HG02610 (cell line): ENCODE measurements at regions not wholly inside any gene's neighbourhood (a gene's known extent, or its start where the extent isn't known, plus 50 kb on each side); places are given as distances from the start of the nearest gene placed in this dataset.
A peak's percentile ranks its signal among the peaks of the same experiment; 100 is the strongest.
"Not testable (repeated sequence)": the region's sequence is repeated elsewhere in the genome, so short reads cannot be mapped to it uniquely, and the experiment has no call there.

Experiments used
- ATAC-seq: cut with Tn5 transposase; IDR thresholded peaks from one replicate; pipeline ENCODE4 v1.9.1; 2021; ENCODE audit warnings: mild to moderate bottlenecking, moderate library complexity; ENCODE audit not compliant: unreplicated experiment

DNA sequence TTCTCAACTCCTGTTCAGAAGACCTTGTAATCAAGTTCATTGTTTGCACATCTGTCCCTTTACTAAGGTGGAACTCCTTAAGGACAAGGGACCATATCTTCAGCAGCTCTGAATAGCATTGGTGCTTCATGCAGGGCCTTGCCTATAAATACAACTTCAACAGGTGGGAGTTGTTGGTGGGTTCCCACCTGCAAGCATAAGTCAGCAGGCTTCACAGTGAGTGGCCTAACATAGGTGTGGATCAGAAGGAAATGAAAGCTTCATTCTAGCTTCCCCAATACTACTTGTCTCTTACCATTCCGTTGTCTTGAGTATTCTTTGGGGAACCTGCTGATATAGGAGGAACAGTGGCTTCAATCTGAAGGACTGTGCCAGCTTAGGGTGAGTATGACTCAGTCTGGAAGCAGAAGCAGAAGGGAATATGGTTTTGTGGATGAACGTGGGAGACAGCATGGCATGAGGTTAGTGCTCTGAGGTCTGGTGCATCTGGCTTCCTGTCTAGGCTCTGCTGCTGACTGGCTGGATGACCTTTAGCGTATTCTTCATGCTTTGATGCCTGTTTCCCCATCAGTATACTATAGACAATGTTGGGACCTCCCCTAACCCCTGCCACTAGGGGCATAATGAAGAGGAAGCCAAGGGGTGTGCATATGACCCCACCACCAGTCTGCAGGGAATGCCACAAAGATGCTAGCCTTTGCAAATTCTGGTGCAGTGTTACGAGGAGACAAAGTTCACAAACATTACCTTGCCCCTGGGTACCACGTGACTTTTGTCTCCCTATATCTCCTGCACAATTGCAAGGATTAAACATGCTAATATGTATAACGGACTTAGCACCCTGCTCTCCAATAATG lies 192.3 kb downstream of the PALM2AKAP2 start:
- peak; percentile 47 for ATAC-seq

DNA sequence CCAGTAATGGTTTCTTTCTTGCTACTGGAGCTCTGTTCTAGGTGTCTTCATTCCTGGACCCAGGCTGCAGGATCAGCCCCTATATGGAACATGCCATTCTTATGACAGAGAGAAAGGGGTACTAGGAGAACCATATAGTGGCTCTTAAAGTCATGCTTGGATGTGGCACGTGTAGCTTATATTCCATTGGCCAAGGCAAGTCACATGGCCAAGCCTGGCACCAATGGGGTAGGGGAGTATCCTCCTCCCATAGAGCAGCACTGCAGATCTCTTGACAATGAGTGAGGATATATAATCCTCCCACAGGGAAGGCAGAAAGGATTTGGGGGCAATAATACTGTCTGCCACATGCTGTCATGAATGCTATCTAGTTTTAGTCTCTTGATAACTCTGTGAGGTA lies 193.3 kb downstream of the PALM2AKAP2 start:
- no peak for ATAC-seq

DNA sequence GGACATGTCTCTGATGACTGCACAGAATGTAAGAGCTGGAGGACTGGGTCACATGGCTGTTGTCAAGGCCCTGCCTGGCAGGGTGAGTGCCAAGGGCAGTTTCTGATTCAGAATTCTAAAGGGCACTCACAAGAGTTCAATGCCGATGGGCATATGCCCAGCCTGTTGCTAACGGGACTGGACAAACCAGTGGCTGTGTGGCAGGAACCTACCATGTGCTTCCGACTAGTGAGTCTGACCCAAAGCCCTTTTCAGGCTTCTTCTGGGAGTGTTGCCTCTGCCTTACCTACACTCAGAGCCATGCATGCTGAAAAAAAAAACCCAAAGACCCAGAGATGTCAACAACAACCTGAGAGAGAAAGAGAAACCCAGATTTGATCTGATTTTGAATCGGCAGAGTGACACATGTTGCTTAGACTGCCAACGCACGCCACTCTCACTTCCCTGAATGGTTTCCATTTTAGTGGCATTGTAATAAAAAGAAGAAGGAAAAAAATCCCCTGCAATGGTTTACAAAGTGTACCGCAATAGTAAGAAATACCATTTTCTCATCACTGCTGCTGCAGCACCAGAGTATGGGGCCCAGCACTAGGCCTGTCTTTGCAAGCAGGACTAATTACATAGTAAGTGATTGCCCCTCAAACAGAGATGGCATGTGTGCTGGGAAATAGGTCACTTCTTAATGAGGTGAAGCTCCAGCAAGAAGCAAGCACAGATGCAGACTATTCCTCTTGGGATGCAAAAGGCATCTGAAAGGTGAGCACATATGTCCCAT lies 194.3 kb downstream of the PALM2AKAP2 start:
- ATAC-seq, result peak; percentile 77

DNA sequence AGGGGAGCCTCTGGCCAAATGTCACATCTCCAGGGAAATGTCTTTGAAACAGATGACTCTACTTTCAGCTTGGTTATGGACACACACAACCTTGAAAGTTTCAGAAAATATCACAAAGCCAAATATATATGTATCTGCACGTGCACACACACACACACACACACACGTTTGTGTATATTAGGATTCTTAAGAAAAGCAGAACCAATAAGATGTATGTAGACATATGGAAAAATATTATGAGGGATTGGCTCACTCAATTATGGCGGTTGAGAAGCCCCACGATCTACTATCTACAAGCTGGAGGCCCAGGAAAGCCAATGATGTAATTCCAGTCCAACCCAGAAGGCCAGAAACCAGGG lies 194.9 kb downstream of the PALM2AKAP2 start:
- peak; percentile 24 for ATAC-seq

DNA sequence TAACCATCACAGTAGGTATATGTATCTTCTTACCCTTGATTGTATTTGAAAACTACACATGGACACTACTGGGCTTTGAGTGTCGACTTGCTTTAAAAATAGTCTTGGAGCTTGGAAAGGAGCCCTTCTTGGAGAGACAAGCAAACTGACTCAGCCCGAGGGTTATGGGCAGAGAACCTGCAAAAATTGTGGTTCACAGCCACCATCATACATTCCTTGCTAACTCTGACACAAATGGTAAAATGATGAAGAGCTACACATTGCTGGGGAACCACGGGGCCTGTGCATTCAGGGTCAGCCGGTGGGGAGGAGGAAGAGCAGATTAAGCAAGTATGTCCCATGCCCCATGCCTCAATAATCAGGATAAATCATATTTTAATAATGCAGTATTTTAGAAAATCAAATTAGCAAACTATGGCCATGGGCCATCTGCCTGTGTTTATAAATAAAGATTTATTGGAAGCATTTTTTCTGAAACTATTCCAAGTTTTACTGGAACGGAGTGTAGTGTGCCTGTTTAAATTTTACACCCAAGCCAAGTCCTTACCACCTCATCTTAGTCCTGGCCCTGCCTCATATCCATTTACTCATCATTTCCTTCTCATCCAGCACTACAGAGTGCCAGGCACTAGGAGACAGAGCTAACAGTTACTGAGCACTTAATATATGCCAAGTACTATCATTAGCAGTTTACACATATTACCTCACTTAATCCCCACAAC lies 195.7 kb downstream of the PALM2AKAP2 start:
- no peak for ATAC-seq

DNA sequence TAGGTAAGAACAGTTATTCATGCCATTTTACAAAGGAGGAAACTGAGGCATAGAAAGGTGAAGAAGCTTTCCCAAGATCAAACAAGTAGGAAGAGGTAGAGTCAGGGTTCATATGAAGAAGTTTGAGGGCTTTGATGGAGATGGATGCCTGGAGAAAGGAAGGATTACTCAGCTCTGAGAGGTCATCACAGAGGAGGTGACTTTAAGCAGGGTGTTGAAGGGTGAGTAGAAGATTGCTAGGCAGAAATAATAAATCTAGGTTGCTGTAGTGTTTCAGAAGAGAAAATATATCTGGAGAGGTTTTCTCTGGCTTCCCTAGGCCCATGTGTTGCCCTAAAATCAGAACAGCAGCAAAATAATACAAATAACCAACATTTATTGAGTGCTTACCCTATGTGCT lies 196.3 kb downstream of the PALM2AKAP2 start:
- ATAC-seq, result no peak

DNA sequence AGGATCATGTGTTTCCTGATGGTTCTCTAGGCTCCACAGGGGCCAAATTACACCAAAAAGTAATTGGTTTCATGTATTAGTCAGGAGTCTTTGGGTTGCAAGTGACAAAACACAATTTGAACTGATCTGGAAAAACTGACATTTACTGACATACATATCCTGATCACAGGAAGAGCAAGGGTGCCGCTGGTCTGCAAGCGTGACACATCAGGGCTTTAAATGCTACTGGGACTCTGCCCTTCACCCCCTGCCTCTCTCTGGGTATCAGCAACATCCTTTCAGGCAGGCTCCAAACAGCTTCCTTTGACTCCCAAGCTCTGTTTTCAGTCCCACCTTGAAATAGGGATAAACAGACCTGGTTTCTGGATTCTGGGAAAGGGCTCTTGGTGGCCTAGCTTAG lies 197.5 kb downstream of the PALM2AKAP2 start:
- no peak for ATAC-seq

DNA sequence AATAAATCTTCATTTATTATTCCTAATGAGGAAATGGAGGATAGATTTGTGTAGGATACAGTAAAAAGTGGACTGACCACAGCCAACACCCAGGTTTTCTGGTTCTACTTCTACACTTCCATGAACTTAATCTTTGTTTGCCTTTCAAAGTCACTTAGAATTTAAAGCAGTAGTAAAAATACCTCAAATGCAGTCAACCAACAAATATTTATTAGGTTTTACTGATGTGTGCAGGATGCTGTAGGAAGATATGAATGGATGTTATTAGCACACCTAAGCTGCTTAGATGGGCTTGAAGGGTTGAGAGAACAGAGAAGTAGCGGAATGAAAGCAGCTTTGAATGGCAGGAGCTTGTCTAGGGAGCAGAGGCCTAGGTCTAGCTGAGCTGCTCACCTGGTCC lies 201.1 kb downstream of the PALM2AKAP2 start:
- no peak for ATAC-seq

DNA sequence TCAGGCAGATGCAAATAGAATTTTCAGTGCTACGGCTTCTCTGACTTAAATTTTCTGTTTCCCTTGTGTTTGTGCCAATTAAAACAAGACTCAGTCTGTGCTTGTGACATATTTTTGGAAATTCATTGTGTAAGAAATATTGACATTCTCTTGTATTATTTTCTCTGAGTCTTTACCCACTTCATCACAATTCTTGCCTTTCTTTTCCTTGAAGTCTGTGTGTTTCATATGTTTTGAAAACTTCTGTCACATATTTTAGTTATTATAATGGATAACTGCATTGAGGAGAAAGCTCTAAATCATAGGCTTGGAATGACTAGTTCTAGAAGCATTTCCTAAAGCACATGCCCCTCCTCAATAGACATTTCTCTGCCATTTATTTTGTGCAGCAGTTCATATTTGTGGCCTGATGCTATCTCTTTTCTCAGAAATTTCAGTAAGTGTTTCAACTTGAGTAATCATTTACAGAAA lies 206.6 kb downstream of the PALM2AKAP2 start:
- no peak for ATAC-seq

DNA sequence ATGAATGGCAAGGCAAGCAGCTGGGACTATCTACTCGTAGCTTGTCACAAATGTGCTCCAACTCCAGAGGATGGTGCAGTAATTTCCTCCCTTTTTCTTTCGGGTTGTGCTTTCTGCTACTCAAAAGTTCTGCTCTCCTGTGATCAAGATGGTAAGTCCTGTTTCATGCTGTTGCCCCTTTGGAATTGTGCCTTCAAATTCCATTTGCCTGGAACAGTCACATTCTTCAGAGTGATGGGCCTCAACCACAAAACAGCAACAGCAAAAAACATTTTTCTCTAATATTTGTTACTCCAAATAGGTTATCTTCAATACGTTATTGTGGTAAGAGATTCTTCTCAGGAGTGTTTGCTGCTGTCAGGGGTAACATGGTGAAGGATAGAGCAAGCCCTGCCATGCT lies 209.3 kb downstream of the PALM2AKAP2 start:
- ATAC-seq, result no peak

DNA sequence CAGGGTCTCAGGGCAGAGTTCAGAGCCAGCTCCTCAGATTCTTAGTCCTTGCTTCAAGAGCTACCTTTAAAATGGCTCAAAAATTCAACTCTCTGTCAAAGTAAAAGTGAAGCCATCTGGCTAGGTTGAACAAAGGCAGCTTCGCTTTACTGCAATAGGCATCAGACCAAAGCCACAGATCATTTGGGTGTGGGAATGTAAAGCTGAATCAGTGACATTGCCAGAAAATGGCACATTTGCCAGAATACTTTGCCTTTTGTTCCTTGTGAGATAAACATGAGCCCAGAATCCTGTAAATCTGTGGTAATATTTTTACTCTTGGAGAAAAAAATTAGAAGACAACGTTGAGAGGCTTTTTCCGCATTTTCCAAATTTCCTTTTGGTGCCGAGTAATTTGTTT lies 210.5 kb downstream of the PALM2AKAP2 start:
- ATAC-seq, result no peak

DNA sequence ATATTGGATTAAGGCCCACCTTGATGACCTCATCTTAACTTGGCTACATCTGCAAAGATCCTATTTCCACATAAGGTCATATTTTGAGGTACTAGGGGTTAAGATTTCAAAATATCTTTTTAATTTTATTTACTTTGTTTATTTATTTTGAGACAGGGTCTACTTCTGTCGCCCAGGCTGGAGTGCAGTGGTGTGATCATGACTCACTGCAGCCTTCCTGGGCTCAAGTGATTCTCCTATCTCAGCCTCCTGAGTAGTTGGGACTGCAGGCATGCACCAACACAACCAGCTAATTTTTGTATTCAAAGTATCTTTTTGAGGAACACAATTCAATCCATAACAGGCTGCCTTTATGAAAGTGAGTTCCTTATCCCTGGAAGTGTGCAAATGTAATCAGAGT lies 212.3 kb downstream of the PALM2AKAP2 start:
- ATAC-seq, result no peak

DNA sequence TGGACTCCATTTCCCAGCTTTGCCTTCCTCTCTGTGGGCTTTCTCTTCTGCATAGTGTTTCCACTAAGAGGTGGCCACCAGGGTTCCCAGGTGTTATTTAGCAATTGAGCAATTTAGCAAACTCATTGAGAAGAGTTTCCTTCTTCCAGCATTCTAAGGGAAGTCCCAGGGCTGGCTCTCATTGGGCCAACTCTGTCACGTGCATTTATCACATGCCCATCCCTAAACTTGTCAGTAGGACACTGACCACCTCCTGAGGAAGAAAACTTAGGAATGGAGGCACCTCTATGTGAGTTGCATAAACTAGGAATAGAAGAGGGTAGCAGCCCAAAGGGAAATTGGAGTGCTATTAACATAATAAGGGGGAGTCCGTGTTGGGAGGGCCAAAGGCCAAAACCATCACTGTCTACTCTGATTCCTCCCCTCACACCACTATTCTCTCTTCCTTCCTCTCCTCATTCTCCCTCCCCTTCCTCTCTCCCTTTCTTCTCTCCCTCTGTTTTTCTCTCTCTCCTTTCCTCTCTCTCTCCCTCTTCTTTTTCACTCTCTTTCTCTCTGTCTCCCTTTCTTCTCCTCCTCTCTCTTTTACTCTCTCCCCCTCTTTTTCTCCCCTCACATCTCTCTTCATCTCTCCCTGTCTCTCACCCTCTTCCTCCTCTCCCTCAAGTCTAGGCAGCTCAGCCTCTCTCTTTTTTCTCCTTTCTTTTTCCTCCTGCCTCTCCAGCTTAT lies 213.4 kb downstream of the PALM2AKAP2 start:
- no peak for ATAC-seq

DNA sequence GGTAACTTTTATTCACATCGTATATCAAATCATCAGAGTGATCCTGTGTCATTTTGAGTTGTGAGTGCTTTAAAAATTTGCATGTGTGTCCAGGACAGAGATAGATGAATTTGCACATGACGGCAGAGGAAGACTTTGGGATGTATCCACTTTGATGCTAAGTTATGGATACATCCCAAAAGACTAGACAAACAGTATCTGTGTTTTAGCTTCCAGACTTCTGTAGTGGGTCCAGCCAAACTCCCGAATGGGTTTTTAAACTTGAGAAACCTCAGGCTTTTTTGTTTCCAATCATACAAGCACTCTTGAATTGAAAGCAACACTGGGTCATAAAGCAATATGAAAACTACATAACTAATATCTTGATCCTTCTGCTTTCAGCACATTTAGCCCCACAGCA lies 213.8 kb downstream of the C9orf152 start:
- ATAC-seq, result no peak

DNA sequence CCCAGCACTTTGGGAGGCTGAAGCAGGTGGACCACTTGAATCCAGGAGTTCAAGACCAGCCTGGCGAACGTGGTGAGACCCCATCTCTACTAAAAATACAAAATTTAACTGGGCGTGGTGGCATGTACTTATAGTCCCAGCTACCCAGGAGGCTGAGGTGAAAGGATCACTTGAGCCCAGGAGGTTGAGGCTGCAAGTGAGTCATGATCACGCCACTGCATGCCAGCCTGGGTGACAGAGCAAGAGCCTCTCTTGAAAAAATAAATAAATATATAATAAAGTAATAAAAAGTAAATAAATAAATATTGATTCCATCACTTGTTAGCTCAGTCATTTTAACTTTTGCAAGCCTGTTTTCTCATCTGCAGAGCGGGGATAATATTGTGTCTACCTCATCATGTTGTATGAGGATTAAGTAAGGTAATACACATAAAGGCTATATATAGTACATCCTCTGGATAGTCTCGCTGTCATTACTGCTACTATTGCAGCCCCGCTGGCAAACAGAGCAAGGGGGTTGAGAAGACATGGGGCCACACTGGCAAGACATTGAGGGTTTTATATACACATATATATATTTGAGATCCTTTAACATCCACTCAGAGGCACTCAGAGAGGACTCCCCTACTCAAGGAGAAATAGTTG lies 210.9 kb downstream of the C9orf152 start:
- no peak for ATAC-seq

DNA sequence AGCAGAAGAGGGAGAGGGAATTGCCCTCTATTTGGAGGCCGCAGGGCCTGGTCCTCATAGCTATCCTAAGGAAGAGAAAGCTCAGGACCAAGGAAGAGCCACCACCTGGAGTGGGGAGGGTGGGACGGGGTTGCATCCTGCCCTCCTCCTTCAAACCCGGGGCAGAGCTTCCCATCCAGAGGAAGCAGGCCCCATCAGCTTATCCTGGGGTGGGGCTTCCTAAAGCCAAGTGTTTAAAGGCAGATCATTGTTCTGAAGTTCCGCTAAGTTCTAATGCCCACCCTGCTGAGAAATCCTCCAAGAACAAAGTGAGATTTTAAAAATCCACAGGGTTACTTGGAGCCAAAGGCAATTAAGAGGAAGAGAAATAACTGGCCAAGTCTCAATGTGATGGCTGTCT lies 210.3 kb downstream of the C9orf152 start:
- ATAC-seq, result no peak

DNA sequence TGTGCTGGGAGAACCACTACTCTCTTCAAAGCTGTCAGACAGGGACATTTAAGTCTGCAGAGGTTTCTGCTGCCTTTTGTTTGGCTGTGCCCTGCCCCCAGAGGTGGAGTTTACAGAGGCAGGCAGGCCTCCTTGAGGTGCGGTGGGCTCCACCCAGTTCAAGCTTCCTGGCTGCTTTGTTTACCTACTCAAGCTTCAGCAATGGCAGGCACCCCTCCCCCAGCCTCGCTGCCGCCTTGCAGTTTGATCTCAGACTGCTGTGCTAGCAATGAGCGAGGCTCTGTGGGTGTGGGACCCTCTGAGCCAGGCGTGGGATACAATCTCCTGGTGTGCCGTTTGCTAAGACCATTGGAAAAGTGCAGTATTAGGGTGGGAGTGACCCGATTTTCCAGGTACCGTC lies 202.4 kb downstream of the C9orf152 start:
- not testable (repeated sequence) for ATAC-seq

DNA sequence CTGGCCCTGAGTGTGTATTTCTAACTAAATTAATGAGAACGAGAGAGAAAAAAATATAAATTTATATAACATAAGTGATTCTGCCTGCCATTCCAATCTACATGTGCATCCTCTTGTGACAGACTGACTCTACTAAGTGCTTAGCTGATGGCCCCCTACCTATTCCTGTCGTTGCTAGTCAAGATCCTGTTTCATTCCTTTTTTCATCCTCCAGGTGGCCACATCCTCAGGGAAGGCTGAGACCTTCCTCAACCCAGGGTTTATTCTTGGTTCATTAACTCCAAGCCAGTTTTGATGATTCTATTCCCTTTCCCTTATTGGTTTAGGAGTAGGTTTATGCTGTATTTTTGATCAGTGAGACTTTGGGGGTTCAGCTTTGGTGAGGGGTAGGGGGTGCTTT lies 201.3 kb downstream of the C9orf152 start:
- ATAC-seq, result no peak

DNA sequence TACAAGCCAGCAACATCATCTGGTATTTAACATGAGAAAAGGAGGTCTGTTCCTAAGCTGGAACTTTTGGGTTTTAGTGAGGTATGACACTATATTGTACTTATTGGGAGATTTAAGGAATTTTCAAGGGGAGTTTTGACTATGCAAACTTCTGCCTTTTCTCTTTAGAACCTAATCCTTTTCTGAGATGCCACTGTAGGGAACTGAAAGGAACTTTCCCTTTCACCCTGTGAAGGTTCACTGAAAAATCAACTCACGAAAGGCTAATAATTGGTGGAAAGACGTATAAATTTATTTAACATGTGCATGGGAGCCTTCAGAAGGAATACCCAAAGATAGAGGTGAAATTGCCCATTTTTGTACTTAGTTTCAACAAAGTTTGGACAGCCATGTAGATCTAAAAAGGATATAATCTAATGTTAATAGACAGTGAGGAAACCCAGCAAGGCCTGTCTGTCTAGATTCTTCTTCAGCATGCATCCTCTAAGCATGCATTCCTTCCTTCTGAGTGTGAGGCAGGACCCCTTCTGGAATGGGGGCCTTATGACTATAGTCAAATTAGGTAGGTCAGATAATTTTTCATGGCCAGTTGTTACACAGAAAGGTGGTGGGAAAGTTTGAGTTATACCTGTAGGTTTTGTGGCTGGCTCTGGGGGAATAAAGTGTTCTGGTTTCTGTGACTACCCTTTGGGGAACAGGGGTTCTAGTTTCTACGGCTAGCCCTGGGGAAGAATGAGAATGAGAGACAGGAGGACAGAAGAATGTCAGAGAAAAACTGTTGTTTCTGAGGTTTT lies 200.3 kb downstream of the C9orf152 start:
- peak; percentile 73 for ATAC-seq

DNA sequence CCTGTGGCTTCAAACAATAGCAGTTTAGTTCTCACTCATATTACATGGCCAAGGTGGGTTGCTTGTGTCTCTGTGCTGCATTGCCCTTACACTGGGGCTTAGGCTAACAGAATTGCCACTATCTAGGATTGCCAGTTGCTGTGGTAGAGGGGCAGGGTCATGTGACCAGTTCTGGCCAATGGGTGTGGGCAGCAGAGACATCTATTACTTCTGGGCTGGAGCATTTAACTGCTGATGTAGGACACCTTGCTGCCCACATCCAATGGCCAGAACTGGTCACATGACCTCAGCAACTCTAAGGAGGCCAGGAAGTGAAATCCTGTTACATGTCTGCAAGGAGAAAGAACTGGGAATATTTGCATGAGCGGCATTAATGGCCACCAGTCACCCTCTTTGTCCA lies 199.3 kb downstream of the C9orf152 start:
- ATAC-seq, result no peak
